ENCODE measurements at regions not wholly inside any gene's neighbourhood (a gene's known extent, or its start where the extent isn't known, plus 50 kb on each side); places are given as distances from the start of the nearest gene placed in this dataset.

- TF ChIP-seq CTCF (optimal IDR thresholded peaks at IDR 0.05 in 1 of 3, IDR thresholded peaks at IDR 0.05 in 1 of 3, conservative IDR thresholded peaks at IDR 0.05 in 1 of 3; ENCODE audit: extremely low read depth in 1 of 3, insufficient read depth in 2 of 3, low read length in 3 of 3) (no peak), EZH2 (IDR thresholded peaks at IDR 0.05; ENCODE audit: low read length) (no peak)
Measured at GRCh38 chr10:3996697-3997096, 211.7 kb upstream of the KLF6 start.

Measured in keratinocyte (primary cell).